AG04449 (cell line): ENCODE measurements at regions not wholly inside any gene's neighbourhood (a gene's known extent, or its start where the extent isn't known, plus 50 kb on each side); places are given as distances from the start of the nearest gene placed in this dataset.

Experiments
- CTCF ChIA-PET: fragments of 350-600 bp; formaldehyde crosslinking; extraction: SDS; loops from one replicate; lab custom pipeline; 2021; ENCODE audit warnings: antibody characterized with exemption; lab: Yijun Ruan, JAX
- POLR2A ChIA-PET: fragments of 400-600, 350-600 bp; formaldehyde crosslinking; extraction: SDS; loops from one replicate; lab custom pipeline; 2020; ENCODE audit warnings: antibody characterized with exemption, inconsistent platforms; lab: Yijun Ruan, JAX
- DNase-seq: peaks from one replicate; pipeline ENCODE4 v3.0.0-alpha.2; 2010; ENCODE audit warnings: low read depth, low spot score
- H3K4me3 ChIP-seq: 2 replicates; pipeline ENCODE4 v1.5.1; 2011; ENCODE audit warnings: low read depth, mild to moderate bottlenecking, control low read depth, low read length
- TF ChIP-seq, protein P1 (sequence below): IDR thresholded peaks from one replicate; pipeline ENCODE4 v1.5.1; 2011; ENCODE audit warnings: mild to moderate bottlenecking, moderate library complexity, low read length, control low read depth, inconsistent platforms; ENCODE audit not compliant: insufficient read depth; ENCODE audit errors: missing control alignments

DNA sequence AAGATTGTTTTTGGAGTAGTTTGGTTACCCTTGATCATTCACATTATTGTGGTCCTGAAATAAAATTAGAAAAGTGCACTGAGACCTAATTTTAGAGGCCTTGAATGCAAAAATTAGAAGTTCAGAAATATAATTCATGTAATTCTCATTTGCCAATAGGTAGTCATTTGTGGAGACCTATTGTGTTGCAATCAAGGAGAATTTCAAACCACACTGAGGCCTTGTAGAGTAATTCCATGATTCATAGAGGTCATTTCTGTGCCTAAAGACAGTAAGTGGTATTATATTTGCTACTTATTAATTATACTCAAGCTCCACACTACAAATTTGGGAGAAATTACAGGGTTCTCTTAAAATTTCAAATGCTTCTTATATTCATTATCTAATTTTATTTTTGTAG is 946.8 kb upstream of the POT1 start:
- ChIA-PET POLR2A (no interaction called here), CTCF (no interaction called here)
- no peak overlapping the region for H3K4me3 ChIP-seq
- DNase-seq = no peak
- TF ChIP-seq, protein P1, sequence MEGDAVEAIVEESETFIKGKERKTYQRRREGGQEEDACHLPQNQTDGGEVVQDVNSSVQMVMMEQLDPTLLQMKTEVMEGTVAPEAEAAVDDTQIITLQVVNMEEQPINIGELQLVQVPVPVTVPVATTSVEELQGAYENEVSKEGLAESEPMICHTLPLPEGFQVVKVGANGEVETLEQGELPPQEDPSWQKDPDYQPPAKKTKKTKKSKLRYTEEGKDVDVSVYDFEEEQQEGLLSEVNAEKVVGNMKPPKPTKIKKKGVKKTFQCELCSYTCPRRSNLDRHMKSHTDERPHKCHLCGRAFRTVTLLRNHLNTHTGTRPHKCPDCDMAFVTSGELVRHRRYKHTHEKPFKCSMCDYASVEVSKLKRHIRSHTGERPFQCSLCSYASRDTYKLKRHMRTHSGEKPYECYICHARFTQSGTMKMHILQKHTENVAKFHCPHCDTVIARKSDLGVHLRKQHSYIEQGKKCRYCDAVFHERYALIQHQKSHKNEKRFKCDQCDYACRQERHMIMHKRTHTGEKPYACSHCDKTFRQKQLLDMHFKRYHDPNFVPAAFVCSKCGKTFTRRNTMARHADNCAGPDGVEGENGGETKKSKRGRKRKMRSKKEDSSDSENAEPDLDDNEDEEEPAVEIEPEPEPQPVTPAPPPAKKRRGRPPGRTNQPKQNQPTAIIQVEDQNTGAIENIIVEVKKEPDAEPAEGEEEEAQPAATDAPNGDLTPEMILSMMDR = no peak

DNA sequence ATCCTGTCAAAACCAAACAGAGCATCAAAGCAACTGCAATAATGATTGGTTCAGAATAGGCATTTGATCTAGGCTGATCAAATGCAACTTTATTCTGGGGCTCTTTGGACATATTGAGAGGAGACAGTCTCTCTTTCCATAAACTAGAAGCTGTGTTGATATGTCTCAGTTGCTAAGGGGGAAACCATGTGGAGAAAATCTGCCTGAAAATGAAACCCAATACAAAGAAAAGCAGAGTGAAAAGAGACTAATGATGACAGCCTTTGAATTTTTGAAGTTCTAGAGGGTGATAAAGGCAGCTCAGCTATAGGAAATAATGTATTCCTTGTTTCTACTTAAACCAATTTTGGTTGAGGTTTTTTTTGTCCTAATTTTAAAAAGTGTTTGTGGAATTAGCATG is 941.8 kb upstream of the POT1 start:
- no peak for DNase-seq
- CTCF ChIA-PET = no interaction called here
- H3K4me3 ChIP-seq = no peak overlapping the region
- TF ChIP-seq, protein P1 = no peak
- POLR2A ChIA-PET = no interaction called here

DNA sequence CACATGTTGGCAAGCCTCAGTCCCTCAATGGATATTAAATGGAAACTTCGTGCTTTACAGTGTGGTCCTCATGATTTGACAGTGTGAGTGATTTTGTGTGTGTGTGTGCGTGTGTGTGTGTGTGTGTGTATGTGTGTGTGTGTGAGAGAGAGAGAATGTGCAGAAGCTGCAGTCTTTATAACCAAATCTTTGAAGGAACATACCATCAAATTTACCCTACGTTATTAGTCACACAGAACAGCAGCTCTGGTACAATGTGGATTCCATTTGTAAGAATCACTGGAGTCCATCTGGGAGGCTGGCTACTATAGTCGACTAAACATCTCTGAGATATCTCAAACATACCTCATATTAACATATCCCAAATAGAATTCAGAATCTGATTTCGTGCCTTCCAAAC is 928.0 kb upstream of the POT1 start:
- no peak for DNase-seq
- POLR2A ChIA-PET = no interaction called here
- TF ChIP-seq, protein P1 = no peak
- H3K4me3 ChIP-seq = no peak overlapping the region
- CTCF ChIA-PET = no interaction called here

DNA sequence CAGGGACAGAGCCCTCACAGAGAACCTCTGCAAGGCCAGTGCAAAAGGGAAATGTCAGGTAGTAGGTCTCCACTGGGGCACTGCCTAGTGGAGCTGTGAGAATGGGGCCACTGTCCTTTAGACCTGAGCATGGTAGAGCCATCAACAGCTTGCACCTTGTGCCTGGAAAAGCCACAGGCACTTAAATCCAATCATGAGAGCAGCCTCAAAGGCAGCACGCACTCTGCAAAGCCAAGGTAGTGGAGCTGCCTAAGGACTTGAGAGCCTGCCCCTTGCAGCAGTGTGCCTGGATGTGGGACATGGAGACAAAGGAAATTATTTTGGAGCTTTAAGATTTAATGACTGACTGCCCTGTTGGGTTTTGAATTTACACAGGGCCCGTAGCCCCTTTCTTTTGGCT is 918.5 kb upstream of the POT1 start:
- ChIA-PET POLR2A (no interaction called here), CTCF (no interaction called here)
- no peak for DNase-seq
- TF ChIP-seq, protein P1 = no peak
- no peak overlapping the region for H3K4me3 ChIP-seq

DNA sequence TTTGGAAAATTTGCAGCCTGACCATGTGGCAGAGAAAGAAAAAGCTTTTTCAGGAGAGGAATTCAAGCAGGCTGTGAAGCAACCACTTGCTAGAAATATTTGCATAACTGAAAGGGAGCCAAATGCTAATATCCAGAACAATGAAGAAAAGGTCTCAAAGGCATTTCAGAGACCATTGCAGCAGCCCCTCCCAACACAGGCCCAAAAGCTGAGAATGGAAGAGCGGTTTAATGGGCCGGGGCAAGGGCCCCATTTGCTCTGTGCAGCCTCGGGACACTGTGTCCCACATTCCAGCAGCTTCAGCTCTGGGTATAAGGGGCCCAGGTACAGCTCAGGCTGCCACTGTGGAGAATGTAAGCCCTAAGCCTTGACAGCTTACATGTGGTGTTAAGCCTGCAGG is 918.1 kb upstream of the POT1 start:
- TF ChIP-seq, protein P1 = no peak
- no peak overlapping the region for H3K4me3 ChIP-seq
- DNase-seq = no peak
- ChIA-PET POLR2A (no interaction called here), CTCF (no interaction called here)

DNA sequence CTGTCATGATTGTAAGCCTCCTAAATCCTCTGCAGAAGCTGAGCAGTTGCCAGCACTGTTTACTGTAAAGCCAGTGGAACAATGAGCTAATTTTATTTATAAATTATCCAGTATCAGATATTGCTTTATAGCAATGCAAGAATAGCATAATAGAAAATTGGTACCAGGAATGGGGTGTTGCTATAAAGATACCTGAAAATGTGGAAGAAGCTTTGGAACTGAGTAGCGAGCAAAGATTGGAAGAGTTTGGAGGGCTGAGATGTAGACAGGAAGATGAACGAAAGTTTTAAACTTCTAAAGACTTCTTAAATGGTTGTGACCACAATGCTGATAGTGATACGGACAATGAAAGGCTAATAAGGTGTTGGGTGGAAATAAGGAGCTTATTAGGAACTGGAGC is 917.4 kb upstream of the POT1 start:
- no peak overlapping the region for H3K4me3 ChIP-seq
- ChIA-PET CTCF (no interaction called here), POLR2A (no interaction called here)
- TF ChIP-seq, protein P1 = no peak
- DNase-seq = no peak
